Colonic mucosa (tissue), 4 donors: ENCODE measurements at regions not wholly inside any gene's neighbourhood (a gene's known extent, or its start where the extent isn't known, plus 50 kb on each side); places are given as distances from the start of the nearest gene placed in this dataset.

ENCODE experiments used
- DNase-seq: peaks from one replicate; pipeline ENCODE4 v3.0.0-alpha.2; 2020
- H3K27ac ChIP-seq: fragments of 200-600 bp; one replicate; pipeline ENCODE4 v1.8.0; 2021
- H3K27me3 ChIP-seq: fragments of 200-600 bp; one replicate; pipeline ENCODE4 v1.8.0; 2021
- H3K36me3 ChIP-seq: fragments of 200-600 bp; one replicate; pipeline ENCODE4 v1.8.0; 2021
- H3K4me1 ChIP-seq: fragments of 200-600 bp; one replicate; pipeline ENCODE4 v1.8.0; 2021; ENCODE audit warnings: mild to moderate bottlenecking
- H3K4me3 ChIP-seq: fragments of 200-600 bp; one replicate; pipeline ENCODE4 v1.8.0; 2021
- H3K9ac ChIP-seq, 2 donors: one replicate each; pipeline ENCODE4 v1.7.0; 2013; ENCODE audit warnings: control low read depth in 2 of 2, low read depth in 2 of 2, low read length in 2 of 2
- H3K9me3 ChIP-seq: fragments of 200-600 bp; one replicate; pipeline ENCODE4 v1.8.0; 2021
- intact Hi-C: fragments of 100-400 bp; cut with DNase I; formaldehyde crosslinking; loops from one replicate; pipeline ENCODE4 v1.14.1; 2022
- TF ChIP-seq, protein P1 (sequence below): fragments of 200-600 bp; IDR thresholded peaks from one replicate; pipeline ENCODE4 v1.8.0; 2022; ENCODE audit warnings: antibody characterized with exemption, mild to moderate bottlenecking
- donor health status: healthy.
- donor health status: DM: no; HTN: no; CAD: no.
- donor health status: DM: no; HTN: no; CAD: no.

DNA sequence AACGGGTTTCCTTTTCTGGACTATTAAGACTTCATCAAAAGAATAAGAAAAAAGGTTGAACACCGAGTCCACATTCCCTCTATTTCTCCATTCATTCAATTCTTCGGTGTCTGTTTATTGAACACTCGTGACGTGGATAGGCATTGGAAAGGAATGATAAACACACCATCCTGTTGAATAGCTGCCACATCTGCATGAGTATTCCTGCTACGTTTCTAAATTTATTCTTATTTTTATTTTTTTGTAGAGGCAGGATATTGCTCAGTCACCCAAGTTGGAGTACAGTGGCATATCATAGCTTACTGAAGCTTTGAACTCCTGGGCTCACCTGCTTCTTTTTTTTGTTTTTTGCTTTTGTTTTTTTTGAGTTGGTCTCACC, 80.8 kb upstream of the CIBAR2 start:
- TF ChIP-seq, protein P1, sequence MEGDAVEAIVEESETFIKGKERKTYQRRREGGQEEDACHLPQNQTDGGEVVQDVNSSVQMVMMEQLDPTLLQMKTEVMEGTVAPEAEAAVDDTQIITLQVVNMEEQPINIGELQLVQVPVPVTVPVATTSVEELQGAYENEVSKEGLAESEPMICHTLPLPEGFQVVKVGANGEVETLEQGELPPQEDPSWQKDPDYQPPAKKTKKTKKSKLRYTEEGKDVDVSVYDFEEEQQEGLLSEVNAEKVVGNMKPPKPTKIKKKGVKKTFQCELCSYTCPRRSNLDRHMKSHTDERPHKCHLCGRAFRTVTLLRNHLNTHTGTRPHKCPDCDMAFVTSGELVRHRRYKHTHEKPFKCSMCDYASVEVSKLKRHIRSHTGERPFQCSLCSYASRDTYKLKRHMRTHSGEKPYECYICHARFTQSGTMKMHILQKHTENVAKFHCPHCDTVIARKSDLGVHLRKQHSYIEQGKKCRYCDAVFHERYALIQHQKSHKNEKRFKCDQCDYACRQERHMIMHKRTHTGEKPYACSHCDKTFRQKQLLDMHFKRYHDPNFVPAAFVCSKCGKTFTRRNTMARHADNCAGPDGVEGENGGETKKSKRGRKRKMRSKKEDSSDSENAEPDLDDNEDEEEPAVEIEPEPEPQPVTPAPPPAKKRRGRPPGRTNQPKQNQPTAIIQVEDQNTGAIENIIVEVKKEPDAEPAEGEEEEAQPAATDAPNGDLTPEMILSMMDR = no peak
- Histone ChIP-seq H3K9me3 (no peaks in the 10 kb centered on the region), H3K4me1 (no peaks in the 10 kb centered on the region), H3K9ac (no peak overlapping the region), H3K27ac (no peak overlapping the region), H3K4me3 (no peak overlapping the region), H3K36me3 (no peaks in the 10 kb centered on the region), H3K27me3 (no peaks in the 10 kb centered on the region)
- DNase-seq = no peak
- intact Hi-C loops = no loop called here

DNA sequence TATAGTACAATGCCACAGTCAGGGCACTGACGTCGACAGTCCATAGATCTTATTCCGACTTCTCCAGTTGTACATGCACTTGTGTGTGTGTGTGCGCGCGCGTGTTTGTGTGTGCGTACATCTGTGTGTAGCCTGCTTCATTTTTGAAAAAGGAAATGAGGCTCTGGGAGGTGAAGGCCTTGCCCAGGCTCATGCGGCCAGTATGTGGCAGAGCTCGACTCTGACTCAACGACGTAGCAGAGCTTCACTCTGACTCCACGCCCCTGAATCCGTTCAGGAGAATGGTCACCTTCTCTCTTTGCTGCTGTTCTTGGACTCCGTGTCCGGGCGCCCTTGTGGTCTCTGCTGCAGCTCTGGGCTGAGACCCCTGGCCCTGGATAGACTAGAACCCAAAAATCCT, 81.6 kb upstream of the CIBAR2 start:
- Histone ChIP-seq H3K36me3 (no peaks in the 10 kb centered on the region), H3K9ac (no peak overlapping the region), H3K4me1 (no peaks in the 10 kb centered on the region), H3K27ac (no peak overlapping the region), H3K27me3 (no peaks in the 10 kb centered on the region), H3K9me3 (no peaks in the 10 kb centered on the region), H3K4me3 (no peak overlapping the region)
- DNase-seq = no peak
- intact Hi-C loops = no loop called here
- TF ChIP-seq, protein P1 = no peak

DNA sequence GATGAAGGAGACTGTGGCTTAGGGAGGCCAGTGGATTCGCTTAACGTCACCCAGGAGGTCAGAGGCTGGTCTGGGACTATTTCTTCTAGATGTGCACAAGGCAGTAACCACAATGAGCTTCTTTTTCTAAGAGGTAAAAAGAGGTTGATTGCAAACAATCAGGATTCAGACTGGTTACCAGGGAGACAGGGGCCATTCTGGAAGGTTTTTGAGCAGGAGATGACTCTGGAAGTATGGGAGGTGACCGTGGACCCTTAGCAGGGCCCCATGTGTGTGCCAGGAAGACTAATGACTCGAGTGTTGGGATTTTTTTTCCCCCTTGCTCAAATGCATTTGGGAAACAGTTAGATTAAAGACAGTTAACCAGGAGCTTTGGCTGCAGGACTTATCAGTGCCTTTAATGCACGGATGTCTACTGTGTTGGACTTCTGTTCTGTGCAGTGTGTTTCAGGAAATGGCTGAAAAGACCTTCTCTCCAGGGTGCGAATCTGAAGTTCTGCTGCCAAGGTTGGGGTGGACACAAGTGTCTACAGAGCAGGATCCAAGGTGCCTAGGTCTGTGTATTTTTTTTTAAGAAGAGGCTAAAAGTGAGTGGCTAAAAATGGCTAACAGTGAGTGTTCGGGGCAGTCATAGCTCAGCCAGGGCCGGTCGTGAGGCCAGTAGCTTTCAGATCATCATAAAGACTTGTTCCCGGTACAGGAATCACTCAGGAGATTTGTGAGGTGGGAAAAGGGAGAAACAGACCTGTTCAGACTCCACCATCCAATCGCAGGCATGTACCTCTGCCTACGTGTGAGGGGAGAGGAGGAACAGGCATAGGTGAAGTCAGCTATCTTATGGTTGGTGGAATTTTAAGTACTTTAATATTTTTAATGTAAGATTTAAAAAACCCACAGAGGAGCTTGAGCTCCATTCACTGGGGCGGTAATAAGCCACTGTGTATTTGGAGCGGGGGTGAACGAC, 82.3 kb upstream of the CIBAR2 start:
- Histone ChIP-seq H3K4me1 (no peaks in the 10 kb centered on the region), H3K9ac (no peak overlapping the region), H3K4me3 (no peak overlapping the region), H3K27me3 (no peaks in the 10 kb centered on the region), H3K36me3 (no peaks in the 10 kb centered on the region), H3K9me3 (no peaks in the 10 kb centered on the region), H3K27ac (no peak overlapping the region)
- intact Hi-C loops = no loop called here
- DNase-seq = no peak
- TF ChIP-seq, protein P1 = no peak

DNA sequence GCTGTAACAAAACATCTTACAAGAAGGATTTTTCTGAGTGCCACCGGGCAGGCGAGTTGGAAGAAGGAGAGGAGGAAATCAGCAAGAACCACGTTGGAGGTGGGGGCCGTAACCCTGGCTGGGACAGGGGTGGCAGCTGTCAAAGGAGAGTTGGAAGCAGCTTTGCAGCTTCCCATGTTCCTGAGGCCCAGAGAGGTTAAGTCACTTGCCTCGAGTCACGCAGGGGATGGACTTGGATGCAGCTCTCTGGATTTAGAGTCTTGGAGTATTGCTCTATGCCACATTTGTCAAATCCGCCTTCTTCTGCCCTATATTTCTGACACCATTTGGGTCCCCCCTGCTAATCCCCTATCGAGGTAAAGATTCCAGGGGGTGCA, 83.0 kb upstream of the CIBAR2 start:
- Histone ChIP-seq H3K27ac (no peak overlapping the region), H3K4me3 (no peak overlapping the region), H3K9ac (no peak overlapping the region)

DNA sequence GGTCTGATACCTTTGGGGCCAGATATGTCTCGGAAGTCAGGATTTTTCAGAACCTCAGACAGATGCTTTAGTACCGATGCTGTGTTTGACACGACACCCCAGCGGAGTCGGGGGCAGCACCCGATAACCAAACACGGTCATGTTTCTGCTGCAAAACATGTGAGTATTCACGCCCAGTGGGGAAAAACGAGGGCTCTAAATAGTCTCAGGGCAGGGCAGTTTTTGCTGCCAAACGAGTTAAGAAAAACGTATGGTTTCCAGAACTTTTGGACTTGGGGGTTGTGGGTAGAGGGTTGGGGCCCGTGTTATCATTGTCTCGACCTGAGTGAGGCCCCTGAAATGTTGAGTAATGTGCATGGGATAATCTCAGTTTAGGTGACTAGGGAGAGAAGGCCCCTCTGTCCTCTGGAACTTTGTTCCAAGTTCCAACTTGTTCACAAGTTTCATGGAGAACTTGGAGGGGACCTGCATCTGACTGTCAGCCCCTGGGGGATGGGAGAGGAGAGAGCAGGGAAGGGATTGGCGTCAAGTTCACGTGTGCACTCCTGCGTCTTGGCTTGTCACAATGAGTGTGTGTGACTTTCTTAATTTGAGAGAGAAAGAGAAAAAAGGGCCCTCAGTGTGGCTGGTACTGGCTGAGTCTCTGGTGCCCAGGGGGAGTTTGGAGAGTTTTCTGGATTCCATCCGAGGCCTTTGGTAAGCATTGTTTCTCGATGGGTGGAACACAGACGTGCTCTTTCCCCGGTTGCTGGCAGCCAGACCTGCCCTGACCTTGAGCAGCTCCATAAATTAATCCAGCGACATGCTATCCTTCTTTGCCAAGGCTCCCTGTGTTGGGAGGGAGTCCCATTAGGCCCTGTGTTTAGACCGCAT, 83.9 kb upstream of the CIBAR2 start:
- TF ChIP-seq, protein P1 = no peak
- Histone ChIP-seq H3K9ac (no peak overlapping the region), H3K27ac (no peak overlapping the region), H3K9me3 (no peaks in the 10 kb centered on the region), H3K4me3 (no peak overlapping the region), H3K27me3 (no peaks in the 10 kb centered on the region), H3K36me3 (no peaks in the 10 kb centered on the region), H3K4me1 (no peaks in the 10 kb centered on the region)
- DNase-seq = no peak
- intact Hi-C loops = no loop called here

More for the DNA sequence above, 83.0 kb upstream of the CIBAR2 start:
- TF ChIP-seq, protein P1 = no peak
- H3K9me3 ChIP-seq = no peaks in the 10 kb centered on the region
- intact Hi-C loops = no loop called here
- DNase-seq = no peak
- H3K36me3 ChIP-seq = no peaks in the 10 kb centered on the region
- no peaks in the 10 kb centered on the region for H3K27me3 ChIP-seq
- no peaks in the 10 kb centered on the region for H3K4me1 ChIP-seq
